NK-92 treated with Interleukin-12 subunit alpha and Interleukin-12 subunit beta, amount 100 ng/mL, for 24 hours (cell line): ENCODE measurements at regions not wholly inside any gene's neighbourhood (a gene's known extent, or its start where the extent isn't known, plus 50 kb on each side); places are given as distances from the start of the nearest gene placed in this dataset.
"Not testable (repeated sequence)": the region's sequence is repeated elsewhere in the genome, so short reads cannot be mapped to it uniquely, and the experiment has no call there.

ENCODE experiments used
- DNase-seq: peaks from one replicate; lab custom pipeline; 2025; lab: John Stamatoyannopoulos, UW

- no peak for DNase-seq
These were observed 451.7 kb upstream of the SGO1 start for GRCh38 chr3:20637729-20638128.

- no peak for DNase-seq
These were observed 436.3 kb upstream of the SGO1 start for GRCh38 chr3:20622304-20622703.

DNA sequence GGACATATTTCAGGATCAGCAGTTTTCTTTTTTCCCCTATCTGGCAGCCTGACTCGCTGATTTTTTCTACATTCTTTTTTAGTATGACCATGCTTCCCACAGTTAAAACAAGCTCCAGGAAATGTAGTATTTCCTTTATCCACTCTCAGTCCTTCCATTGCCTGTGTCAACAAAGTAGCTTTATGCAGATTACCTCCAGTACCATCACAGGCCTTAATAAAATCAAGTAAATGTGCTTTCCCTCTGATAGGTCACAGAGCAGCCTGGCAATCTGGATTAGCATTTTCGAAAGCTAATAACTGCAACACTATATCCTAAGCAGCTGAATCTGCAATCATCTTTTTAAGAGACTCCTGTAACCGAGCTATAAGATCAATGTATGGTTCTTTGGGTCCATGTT lies 432.6 kb upstream of the SGO1 start:
- not testable (repeated sequence) for DNase-seq

GRCh38 chr3:20618181-20618580 lies 432.2 kb upstream of the SGO1 start:
- DNase-seq, result not testable (repeated sequence)

- not testable (repeated sequence) for DNase-seq
These were observed 430.0 kb upstream of the SGO1 start for GRCh38 chr3:20615982-20616381.

- DNase-seq, result no peak
These were observed 422.2 kb upstream of the SGO1 start for GRCh38 chr3:20608054-20608738.

DNA sequence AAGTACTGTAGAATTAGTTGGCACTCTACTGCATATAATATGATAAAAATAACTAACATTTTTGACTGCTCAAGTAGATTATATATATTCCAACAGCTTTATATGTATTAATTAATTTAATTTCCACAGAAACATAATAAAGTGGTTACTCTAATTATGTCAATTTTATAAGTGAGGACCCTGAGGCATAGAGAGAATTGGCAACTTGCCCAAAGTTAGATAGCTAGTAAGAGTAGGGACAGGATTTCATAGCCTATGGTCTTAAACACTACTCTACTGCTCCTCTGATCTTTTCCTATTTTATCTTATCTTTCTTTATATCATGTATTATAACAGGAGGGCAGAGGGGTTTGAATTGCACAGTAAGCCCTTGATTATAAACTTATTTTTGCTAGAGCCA lies 418.7 kb upstream of the SGO1 start:
- DNase-seq, result no peak

DNA sequence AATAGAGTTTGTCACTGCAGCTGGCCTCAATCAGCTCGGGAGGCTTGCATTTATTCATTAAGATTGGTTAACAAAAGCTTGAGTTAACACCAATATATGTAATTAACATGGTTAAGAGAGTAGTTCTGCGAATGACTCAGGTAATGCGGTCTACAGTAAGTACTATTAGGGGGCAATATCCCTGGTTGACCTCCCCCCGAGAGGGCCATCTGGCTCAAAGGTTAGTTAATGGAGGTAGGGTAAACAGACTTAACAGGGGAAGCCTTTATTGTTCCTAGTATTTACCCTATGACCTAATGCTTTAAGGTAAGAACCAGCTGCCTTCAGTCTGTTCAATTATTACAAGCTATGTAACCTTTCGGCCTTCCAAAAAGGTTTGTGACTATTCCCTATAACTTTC lies 403.3 kb upstream of the SGO1 start:
- DNase-seq, result no peak

- no peak for DNase-seq
These were observed 402.8 kb upstream of the SGO1 start for GRCh38 chr3:20588781-20589180.

DNA sequence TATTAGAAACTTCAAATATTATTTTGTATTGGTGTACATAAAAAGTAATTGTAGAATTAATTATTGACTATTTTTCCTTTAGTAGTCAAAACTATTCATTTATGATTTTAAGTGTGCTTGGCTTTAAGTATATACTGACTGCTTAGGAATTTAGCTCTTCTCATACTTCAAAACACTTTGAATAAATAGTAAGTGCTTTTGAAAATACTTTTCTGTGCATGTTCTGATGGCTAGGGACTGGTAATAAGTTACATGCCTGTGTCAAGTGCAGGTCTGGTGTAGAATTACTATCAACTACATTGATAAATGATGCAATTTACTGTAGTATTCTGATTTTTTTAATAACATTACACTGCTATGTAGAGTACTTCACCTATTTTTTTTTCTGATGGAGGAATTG lies 397.6 kb upstream of the SGO1 start:
- no peak for DNase-seq

- no peak for DNase-seq
These were observed 390.2 kb upstream of the SGO1 start for GRCh38 chr3:20576228-20576627.

- no peak for DNase-seq
These were observed 389.1 kb upstream of the SGO1 start for GRCh38 chr3:20575146-20575545.

- no peak for DNase-seq
These were observed 388.7 kb upstream of the SGO1 start for GRCh38 chr3:20574746-20575145.

- no peak for DNase-seq
These were observed 387.2 kb upstream of the SGO1 start for GRCh38 chr3:20573175-20573574.

DNA sequence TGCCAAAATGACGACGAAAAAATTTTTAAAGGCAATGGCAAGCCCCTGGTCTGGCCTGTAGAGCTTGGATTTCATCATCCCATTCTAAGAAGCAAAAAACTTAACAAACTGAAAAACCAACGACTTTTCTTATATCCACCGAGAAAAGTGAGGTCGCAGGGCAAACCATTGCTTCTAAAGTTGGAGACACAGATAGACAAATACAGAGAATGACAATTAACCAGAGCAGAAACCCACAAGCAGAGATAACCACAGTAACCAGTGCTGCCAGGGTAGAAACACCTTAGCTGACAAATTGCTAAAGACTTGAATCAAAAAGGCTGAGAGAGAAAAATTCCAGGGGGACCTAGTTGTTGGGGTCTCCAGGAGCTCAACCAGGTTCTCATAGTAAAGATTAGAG lies 386.5 kb upstream of the SGO1 start:
- no peak for DNase-seq

DNA sequence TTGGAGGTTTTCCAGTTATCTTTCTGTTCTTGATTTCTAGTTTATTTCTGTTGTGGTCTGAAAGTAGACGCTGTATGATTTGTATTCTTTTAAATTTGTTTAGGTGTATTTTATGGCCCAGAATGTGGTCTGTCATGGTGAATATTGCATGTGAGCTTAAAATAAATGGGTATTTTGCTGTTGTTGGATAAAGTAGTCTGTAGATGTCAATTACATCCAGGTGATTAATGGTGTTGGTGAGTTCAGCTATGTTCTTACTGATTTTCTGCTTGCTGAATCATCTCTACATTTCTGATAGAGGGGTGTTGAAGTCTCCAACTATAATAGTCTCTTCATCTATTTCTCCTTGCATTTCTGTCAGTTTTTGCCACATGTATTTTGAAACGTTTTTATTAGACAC lies 383.3 kb upstream of the SGO1 start:
- no peak for DNase-seq

- no peak for DNase-seq
These were observed 379.0 kb upstream of the SGO1 start for GRCh38 chr3:20564966-20565365.

- no peak for DNase-seq
These were observed 378.0 kb upstream of the SGO1 start for GRCh38 chr3:20563985-20564384.

- DNase-seq, result no peak
These were observed 377.2 kb upstream of the SGO1 start for GRCh38 chr3:20563251-20563650.

DNA sequence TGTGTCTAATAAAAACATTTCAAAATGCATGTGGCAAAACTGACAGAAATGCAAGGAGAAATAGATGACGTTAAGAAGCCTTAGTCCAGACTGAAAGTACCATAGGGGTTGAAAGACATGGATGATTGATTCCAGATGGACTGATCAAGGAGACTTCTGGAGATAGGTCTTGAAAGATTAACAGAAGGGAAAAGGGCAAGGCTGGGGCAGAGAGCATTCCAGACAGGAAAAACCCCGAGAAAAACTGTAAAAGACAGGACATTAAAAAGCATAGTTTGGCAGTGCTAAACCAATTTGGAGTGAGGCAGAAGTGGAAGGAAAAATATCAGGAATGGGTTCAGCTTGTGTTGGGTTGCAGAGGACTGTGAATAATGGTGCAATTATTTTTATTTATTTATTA lies 375.2 kb upstream of the SGO1 start:
- no peak for DNase-seq

- not testable (repeated sequence) for DNase-seq
These were observed 374.4 kb upstream of the SGO1 start for GRCh38 chr3:20560446-20560845.

DNA sequence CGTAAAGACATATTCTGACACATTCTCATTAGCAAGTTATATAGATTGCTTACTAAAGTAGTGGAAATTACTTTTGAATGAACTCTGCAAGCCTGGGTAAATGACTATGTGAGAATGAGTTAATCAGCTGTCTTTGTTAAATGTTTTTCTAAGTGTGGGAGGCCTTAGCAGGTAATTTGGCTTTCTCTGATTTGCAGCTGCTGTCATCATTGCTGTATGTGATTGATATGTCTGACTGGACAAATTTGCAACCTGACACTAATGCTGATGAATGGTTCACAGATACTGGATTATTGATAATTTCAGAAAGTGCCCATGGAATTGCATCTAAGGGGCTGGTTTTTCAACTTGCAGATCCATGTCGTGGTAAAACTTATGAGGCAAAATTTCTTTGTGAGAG lies 372.2 kb upstream of the SGO1 start:
- no peak for DNase-seq

- DNase-seq, result no peak
These were observed 370.7 kb upstream of the SGO1 start for GRCh38 chr3:20556661-20557060.

DNA sequence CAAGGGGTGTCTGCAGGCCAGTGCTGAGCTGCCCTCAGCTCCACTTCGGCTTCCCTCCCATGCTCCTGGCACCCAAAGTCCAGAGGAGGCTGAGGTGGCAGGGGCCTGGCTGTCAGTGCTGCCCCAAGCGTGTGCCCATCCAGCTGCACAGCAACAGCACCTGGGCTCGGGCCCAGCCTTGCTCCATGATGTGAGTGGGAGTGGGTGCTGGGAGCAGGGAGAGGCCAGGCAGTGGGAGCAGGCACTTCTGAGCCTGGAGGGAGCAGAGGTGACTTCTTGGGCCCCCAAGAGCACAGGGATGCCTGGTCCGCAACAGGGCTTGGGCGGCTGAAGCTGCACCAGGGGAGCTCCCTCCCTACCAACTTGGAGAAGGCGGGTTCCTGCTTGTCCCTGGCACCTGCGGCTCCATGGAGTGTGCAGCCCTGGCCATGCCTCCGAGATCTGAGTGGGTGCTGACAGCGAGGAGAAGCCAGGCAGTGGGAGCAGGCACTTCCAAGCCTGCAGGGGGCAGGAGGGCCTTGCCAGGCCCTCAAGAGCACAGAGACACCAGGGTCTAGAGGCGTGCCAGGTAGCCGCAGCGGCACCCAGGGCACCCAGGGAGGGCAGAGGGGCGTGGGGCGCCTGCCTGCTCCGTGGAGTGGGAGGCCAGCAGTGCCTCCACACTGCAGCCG lies 366.7 kb upstream of the SGO1 start:
- DNase-seq, result no peak
